GM12878 (cell line): ENCODE measurements at regions not wholly inside any gene's neighbourhood (a gene's known extent, or its start where the extent isn't known, plus 50 kb on each side); places are given as distances from the start of the nearest gene placed in this dataset.
"Not testable (repeated sequence)": the region's sequence is repeated elsewhere in the genome, so short reads cannot be mapped to it uniquely, and the experiment has no call there.

Experiments
- ATAC-seq: fragments of 200-7000 bp; cut with Tn5 transposase; 3 replicates; pipeline ENCODE4 v1.9.1; 2020; ENCODE audit warnings: mild to moderate bottlenecking, moderate library complexity
- BruUV-seq: library from RNA; stranded (reverse); fragments of 400-500 nt; replicated peaks from 2 replicates; lab custom pipeline; 2021; lab: Mats Ljungman, UMichigan
- CTCF ChIA-PET: fragments of 300-600 bp; sonication (Branson Sonifier 250); formaldehyde crosslinking; extraction: SDS; loops from one replicate; lab custom pipeline; 2021; ENCODE audit warnings: inconsistent platforms; lab: Yijun Ruan, JAX
- POLR2A ChIA-PET: fragments of 350-600 bp; formaldehyde crosslinking; extraction: SDS; loops from one replicate; lab custom pipeline; 2021; ENCODE audit warnings: inconsistent platforms; lab: Charles Lee
- RAD21 ChIA-PET: fragments of 300-600 bp; sonication (Branson Sonifier 250); formaldehyde crosslinking; loops from one replicate; lab custom pipeline; 2023; ENCODE audit warnings: antibody characterized with exemption; ENCODE audit not compliant: unreplicated experiment; lab: Charles Lee
- SMC1A ChIA-PET: fragments of 300-600 bp; sonication (Branson Sonifier 250); formaldehyde crosslinking; loops from one replicate; lab custom pipeline; 2023; ENCODE audit not compliant: unreplicated experiment, uncharacterized antibody; lab: Charles Lee
- DNase-seq: peaks from one replicate; pipeline ENCODE4 v3.0.0-alpha.2; 2011; ENCODE audit warnings: low read depth, low spot score
- FAIRE-seq: peaks from 3 replicates; lab custom pipeline; 2011; peaks lifted over from hg19 to GRCh38; lab: Jason Lieb, UNC
- H2AFZ ChIP-seq: 2 replicates; pipeline ENCODE4 v1.6.0; 2011; ENCODE audit warnings: low read depth, low read length, control low read depth; ENCODE audit not compliant: control insufficient read depth
- H3K27ac ChIP-seq: 2 replicates; pipeline ENCODE4 v1.5.1; 2011; ENCODE audit warnings: control low read depth; ENCODE audit not compliant: control insufficient read depth, insufficient read depth
- H3K27me3 ChIP-seq, 2 experiments: replicated peaks in 1 of 2; 2 replicates each; pipeline versions ENCODE4 v1.6.0 to v1.6.1; 2011; ENCODE audit warnings: low read length in 1 of 2; ENCODE audit not compliant: control insufficient read depth in 2 of 2, insufficient read depth in 2 of 2
- H3K36me3 ChIP-seq, 2 experiments: 2 replicates each; pipeline ENCODE4 v1.5.1; 2011; ENCODE audit warnings: low read length in 1 of 2; ENCODE audit not compliant: control insufficient read depth in 2 of 2, insufficient read depth in 2 of 2
- H3K4me1 ChIP-seq: 2 replicates; pipeline ENCODE4 v1.6.1; 2011; ENCODE audit warnings: mild to moderate bottlenecking, low read length, moderate library complexity, mixed read lengths; ENCODE audit not compliant: control insufficient read depth, insufficient read depth
- H3K4me2 ChIP-seq: 2 replicates; pipeline ENCODE4 v1.6.0; 2011; ENCODE audit warnings: control low read depth; ENCODE audit not compliant: control insufficient read depth, insufficient read depth
- H3K4me3 ChIP-seq: fragments of 200-600 bp; sonication (generic); 2 replicates; pipeline ENCODE4 v1.5.1; 2016
- H3K79me2 ChIP-seq: 2 replicates; pipeline ENCODE4 v1.6.0; 2011; ENCODE audit warnings: low read length; ENCODE audit not compliant: control insufficient read depth, insufficient read depth
- H3K9ac ChIP-seq: 2 replicates; pipeline ENCODE4 v1.8.0; 2011; ENCODE audit warnings: low read length, control low read depth, mixed read lengths; ENCODE audit not compliant: control insufficient read depth, insufficient read depth
- H3K9me3 ChIP-seq: replicated peaks from 3 replicates; pipeline ENCODE4 v1.5.1; 2011; ENCODE audit warnings: mild to moderate bottlenecking, low read length; ENCODE audit not compliant: control insufficient read depth, insufficient read depth
- H4K20me1 ChIP-seq: 2 replicates; pipeline ENCODE4 v1.6.0; 2011; ENCODE audit not compliant: control insufficient read depth, insufficient read depth
- ETV6 ChIP-seq, 2 experiments: fragments of 450-650 bp in 1 of 2; IDR thresholded peaks in 1 of 2; conservative IDR thresholded peaks in 1 of 2; 2 replicates each; pipeline ENCODE4 v1.6.1; 2014; ENCODE audit warnings: antibody characterized with exemption in 1 of 2, borderline replicate concordance in 1 of 2, low read depth in 1 of 2, mild to moderate bottlenecking in 1 of 2, moderate library complexity in 1 of 2
- NFXL1 ChIP-seq: fragments of 450-650 bp; IDR thresholded peaks from 2 replicates; pipeline ENCODE4 v1.6.1; 2017; ENCODE audit warnings: antibody characterized with exemption, mild to moderate bottlenecking, borderline replicate concordance
- NFYB ChIP-seq: IDR thresholded peaks from 2 replicates; pipeline ENCODE4 v1.6.1; 2011; ENCODE audit warnings: low read depth, mild to moderate bottlenecking, low read length, improper control_type of control experiment, moderate library complexity; ENCODE audit not compliant: insufficient read depth
- WGBS: methylation state at CpG from one replicate; pipeline ENCODE4 v1.1.6; 2016; ENCODE audit warnings: low lambda C conversion rate; ENCODE audit not compliant: insufficient replicate concordance, insufficient coverage; ENCODE audit errors: missing lambda C conversion rate; 5-methylcytosine and 5-hydroxymethylcytosine counted together
- in situ Hi-C: fragments of 300-500 bp; cut with MboI; formaldehyde crosslinking; loops from 9 replicates; pipeline ENCODE4 v1.14.3; 2018; ENCODE audit warnings: mixed read lengths
- intact Hi-C: fragments of 100-400 bp; cut with micrococcal nuclease; formaldehyde crosslinking; loops from one replicate; pipeline ENCODE4 v1.14.2; 2022; ENCODE audit not compliant: unreplicated experiment
- TF ChIP-seq, protein P1 (sequence below): fragments of 450-650 bp; IDR thresholded peaks from 2 replicates; pipeline ENCODE4 v1.6.1; 2017; ENCODE audit warnings: mild to moderate bottlenecking, moderate library complexity
- TF ChIP-seq, protein P2 (sequence below): fragments of 450-650 bp; conservative IDR thresholded peaks from 2 replicates; pipeline ENCODE4 v1.6.1; 2017; ENCODE audit warnings: mild to moderate bottlenecking, moderate library complexity

DNA sequence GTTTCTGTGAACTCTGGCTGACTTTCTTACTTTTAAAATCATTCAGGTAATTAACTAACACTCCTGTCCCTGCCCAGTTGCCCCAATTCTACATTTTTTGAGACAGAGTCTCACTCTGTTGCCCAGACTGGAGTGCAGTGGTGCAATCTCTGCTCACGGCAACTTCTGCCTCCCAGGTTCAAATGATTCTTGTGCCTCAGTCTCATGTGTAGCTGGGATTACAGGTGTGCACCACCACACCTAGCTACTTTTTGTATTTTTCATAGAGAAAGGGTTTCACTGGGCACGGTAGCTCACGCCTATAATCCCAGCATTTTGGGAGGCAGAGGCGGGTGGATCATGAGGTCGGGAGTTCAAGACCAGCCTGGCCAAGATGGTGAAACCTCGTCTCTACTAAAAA lies 66.2 kb upstream of the MED13 start:
- RAD21 ChIA-PET, CTCF ChIA-PET, POLR2A ChIA-PET, H3K36me3 ChIP-seq, H3K27me3 ChIP-seq, H3K4me2 ChIP-seq, SMC1A ChIA-PET, DNase-seq, intact Hi-C loops, H3K79me2 ChIP-seq, FAIRE-seq, H3K4me1 ChIP-seq: not testable (repeated sequence)
- 57% methylated on average over 6 of the region's 6 CpGs for WGBS
- TF ChIP-seq NFXL1 (peak; percentile 33; the same call in 1 of the 2 replicates), ETV6 (conservative IDR thresholded peaks at IDR 0.05 in 1 of 2, IDR thresholded peaks at IDR 0.05 in 1 of 2; ENCODE audit: borderline replicate concordance in 1 of 2, low read depth in 1 of 2) (peak in 1 of 2 experiments; percentile 89; a peak in 1 of 4 replicates)
- TF ChIP-seq, all 136 proteins: peak for 2; not testable (repeated sequence) for 134
- H4K20me1 ChIP-seq, H3K4me3 ChIP-seq, H3K27ac ChIP-seq, H3K9me3 ChIP-seq, H3K9ac ChIP-seq, H2AFZ ChIP-seq, ATAC-seq, in situ Hi-C loops, BruUV-seq: not testable (repeated sequence)

DNA sequence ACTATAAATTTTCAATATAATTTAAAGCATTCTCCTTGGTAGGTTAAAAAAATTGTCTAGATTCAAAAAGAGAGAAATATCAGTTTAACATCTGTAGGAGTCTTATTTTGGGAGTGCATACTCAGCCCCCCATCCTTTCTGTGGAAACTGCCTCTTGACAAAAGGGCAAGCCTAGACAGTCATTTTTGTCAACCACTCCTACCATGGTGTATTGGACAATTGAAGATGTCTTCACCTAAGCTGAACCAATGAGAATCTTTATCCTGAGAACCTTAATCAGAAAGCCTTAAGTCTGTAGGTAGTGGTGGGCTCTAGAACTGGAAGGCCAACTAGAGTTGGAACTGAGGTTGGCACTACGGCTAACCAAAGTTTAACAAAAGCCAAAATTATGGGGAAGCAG lies 65.7 kb upstream of the MED13 start:
- Histone ChIP-seq H3K9me3 (no peaks in the 10 kb centered on the region), H3K36me3 (no peaks in the 10 kb centered on the region), H4K20me1 (no peaks in the 10 kb centered on the region), H3K79me2 (no peaks in the 10 kb centered on the region), H3K27me3 (no peaks in the 10 kb centered on the region), H2AFZ (no peak overlapping the region), H3K4me1 (no peaks in the 10 kb centered on the region), H3K9ac (no peak overlapping the region), H3K4me2 (no peak overlapping the region), H3K27ac (no peak overlapping the region), H3K4me3 (no peak overlapping the region)
- ChIA-PET RAD21 (no interaction called here), POLR2A (no interaction called here), CTCF (no interaction called here), SMC1A (no interaction called here)
- intact Hi-C loops: no loop called here
- TF ChIP-seq, protein P1, sequence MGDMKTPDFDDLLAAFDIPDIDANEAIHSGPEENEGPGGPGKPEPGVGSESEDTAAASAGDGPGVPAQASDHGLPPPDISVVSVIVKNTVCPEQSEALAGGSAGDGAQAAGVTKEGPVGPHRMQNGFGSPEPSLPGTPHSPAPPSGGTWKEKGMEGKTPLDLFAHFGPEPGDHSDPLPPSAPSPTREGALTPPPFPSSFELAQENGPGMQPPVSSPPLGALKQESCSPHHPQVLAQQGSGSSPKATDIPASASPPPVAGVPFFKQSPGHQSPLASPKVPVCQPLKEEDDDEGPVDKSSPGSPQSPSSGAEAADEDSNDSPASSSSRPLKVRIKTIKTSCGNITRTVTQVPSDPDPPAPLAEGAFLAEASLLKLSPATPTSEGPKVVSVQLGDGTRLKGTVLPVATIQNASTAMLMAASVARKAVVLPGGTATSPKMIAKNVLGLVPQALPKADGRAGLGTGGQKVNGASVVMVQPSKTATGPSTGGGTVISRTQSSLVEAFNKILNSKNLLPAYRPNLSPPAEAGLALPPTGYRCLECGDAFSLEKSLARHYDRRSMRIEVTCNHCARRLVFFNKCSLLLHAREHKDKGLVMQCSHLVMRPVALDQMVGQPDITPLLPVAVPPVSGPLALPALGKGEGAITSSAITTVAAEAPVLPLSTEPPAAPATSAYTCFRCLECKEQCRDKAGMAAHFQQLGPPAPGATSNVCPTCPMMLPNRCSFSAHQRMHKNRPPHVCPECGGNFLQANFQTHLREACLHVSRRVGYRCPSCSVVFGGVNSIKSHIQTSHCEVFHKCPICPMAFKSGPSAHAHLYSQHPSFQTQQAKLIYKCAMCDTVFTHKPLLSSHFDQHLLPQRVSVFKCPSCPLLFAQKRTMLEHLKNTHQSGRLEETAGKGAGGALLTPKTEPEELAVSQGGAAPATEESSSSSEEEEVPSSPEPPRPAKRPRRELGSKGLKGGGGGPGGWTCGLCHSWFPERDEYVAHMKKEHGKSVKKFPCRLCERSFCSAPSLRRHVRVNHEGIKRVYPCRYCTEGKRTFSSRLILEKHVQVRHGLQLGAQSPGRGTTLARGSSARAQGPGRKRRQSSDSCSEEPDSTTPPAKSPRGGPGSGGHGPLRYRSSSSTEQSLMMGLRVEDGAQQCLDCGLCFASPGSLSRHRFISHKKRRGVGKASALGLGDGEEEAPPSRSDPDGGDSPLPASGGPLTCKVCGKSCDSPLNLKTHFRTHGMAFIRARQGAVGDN: no peak
- TF ChIP-seq NFYB (0 out of 2 replicates have a peak, but pooled peaks have one; percentile 18), ETV6 (conservative IDR thresholded peaks at IDR 0.05 in 1 of 2, IDR thresholded peaks at IDR 0.05 in 1 of 2; ENCODE audit: borderline replicate concordance in 1 of 2, low read depth in 1 of 2) (peak in 1 of 2 experiments; percentile 80; a peak in 2 of 4 replicates)
- TF ChIP-seq, protein P2, sequence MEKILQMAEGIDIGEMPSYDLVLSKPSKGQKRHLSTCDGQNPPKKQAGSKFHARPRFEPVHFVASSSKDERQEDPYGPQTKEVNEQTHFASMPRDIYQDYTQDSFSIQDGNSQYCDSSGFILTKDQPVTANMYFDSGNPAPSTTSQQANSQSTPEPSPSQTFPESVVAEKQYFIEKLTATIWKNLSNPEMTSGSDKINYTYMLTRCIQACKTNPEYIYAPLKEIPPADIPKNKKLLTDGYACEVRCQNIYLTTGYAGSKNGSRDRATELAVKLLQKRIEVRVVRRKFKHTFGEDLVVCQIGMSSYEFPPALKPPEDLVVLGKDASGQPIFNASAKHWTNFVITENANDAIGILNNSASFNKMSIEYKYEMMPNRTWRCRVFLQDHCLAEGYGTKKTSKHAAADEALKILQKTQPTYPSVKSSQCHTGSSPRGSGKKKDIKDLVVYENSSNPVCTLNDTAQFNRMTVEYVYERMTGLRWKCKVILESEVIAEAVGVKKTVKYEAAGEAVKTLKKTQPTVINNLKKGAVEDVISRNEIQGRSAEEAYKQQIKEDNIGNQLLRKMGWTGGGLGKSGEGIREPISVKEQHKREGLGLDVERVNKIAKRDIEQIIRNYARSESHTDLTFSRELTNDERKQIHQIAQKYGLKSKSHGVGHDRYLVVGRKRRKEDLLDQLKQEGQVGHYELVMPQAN: 0 out of 2 replicates have a peak, but pooled peaks have one; percentile 26
- FAIRE-seq (no peak), ATAC-seq (no peak), DNase-seq (no peak)
- in situ Hi-C loops: no loop called here
- no TSS peak for BruUV-seq
- WGBS: 100% methylated on average over 1 of the region's 1 CpG
